Stimulated activated CD8-positive, alpha-beta memory T cell treated with anti-CD3 and anti-CD28 coated beads, Interleukin-15, amount 100 ng/mL, for 48 hours (primary cell): ENCODE measurements at regions not wholly inside any gene's neighbourhood (a gene's known extent, or its start where the extent isn't known, plus 50 kb on each side); places are given as distances from the start of the nearest gene placed in this dataset.
"Not testable (repeated sequence)": the region's sequence is repeated elsewhere in the genome, so short reads cannot be mapped to it uniquely, and the experiment has no call there.

Source experiments
- DNase-seq, 2 donors: peaks; one replicate each; pipeline ENCODE4 v3.0.0-alpha.2; 2020; ENCODE audit warnings: low read depth in 2 of 2

- DNase-seq: no peak
Observed at GRCh38 chr21:31531967-31532366, 127.5 kb upstream of the SOD1 start.

GRCh38 chr21:31530897-31531705, 128.4 kb upstream of the SOD1 start:
- DNase-seq: no peak

GRCh38 chr21:31530364-31530763, 129.1 kb upstream of the SOD1 start:
- no peak for DNase-seq

- no peak for DNase-seq
Observed at GRCh38 chr21:31529406-31529805, 130.1 kb upstream of the SOD1 start.

GRCh38 chr21:31526040-31526439, 133.5 kb upstream of the SOD1 start:
- no peak for DNase-seq

- no peak for DNase-seq
Observed at GRCh38 chr21:31524140-31524539, 135.4 kb upstream of the SOD1 start.

- no peak for DNase-seq
Observed at GRCh38 chr21:31521515-31521914, 138.0 kb upstream of the SOD1 start.

GRCh38 chr21:31520561-31521098, 138.9 kb upstream of the SOD1 start:
- DNase-seq: no peak

GRCh38 chr21:31518580-31518979, 140.9 kb upstream of the SOD1 start:
- DNase-seq: no peak

GRCh38 chr21:31517664-31518414, 141.7 kb upstream of the SOD1 start:
- DNase-seq: no peak

- DNase-seq: no peak
Observed at GRCh38 chr21:31515253-31515652, 144.2 kb upstream of the SOD1 start.

GRCh38 chr21:31514598-31514997, 144.9 kb upstream of the SOD1 start:
- DNase-seq: no peak

GRCh38 chr21:31513541-31513940, 146.0 kb upstream of the SOD1 start:
- not testable (repeated sequence) for DNase-seq

GRCh38 chr21:31511999-31512398, 147.5 kb upstream of the SOD1 start:
- not testable (repeated sequence) for DNase-seq

GRCh38 chr21:31511258-31511657, 148.2 kb upstream of the SOD1 start:
- no peak for DNase-seq

- peak; percentile 62 to 68 for DNase-seq
Observed at GRCh38 chr21:31509194-31510017, 150.1 kb upstream of the SOD1 start.

- DNase-seq: no peak
Observed at GRCh38 chr21:31505975-31506374, 153.5 kb upstream of the SOD1 start.

- DNase-seq: no peak
Observed at GRCh38 chr21:31503939-31504338, 155.6 kb upstream of the SOD1 start.

GRCh38 chr21:31503467-31503866, 156.0 kb upstream of the SOD1 start:
- DNase-seq: no peak

- DNase-seq: no peak
Observed at GRCh38 chr21:31502537-31503143, 156.9 kb upstream of the SOD1 start.

GRCh38 chr21:31501926-31502325, 157.6 kb upstream of the SOD1 start:
- DNase-seq: no peak

- DNase-seq: no peak
Observed at GRCh38 chr21:31500982-31501381, 156.9 kb upstream of the TIAM1 start.
